Spinal cord (tissue), 9 donors: ENCODE measurements at regions not wholly inside any gene's neighbourhood (a gene's known extent, or its start where the extent isn't known, plus 50 kb on each side); places are given as distances from the start of the nearest gene placed in this dataset.

ENCODE experiments used
- DNase-seq, 6 donors: peaks; one replicate each; pipeline versions ENCODE4 v3.0.0 to v3.0.0-alpha.2; 2013 to 2015; ENCODE audit warnings: low spot score in 6 of 6, low read depth in 4 of 6
- H3K27ac ChIP-seq: one replicate; pipeline ENCODE4 v1.5.1; 2013; ENCODE audit warnings: low read depth, low read length, control low read depth
- H3K27me3 ChIP-seq: one replicate; pipeline ENCODE4 v1.6.1; 2013; ENCODE audit warnings: low read length; ENCODE audit not compliant: control insufficient read depth, insufficient read depth
- H3K36me3 ChIP-seq: one replicate; pipeline ENCODE4 v1.6.1; 2013; ENCODE audit warnings: low read length; ENCODE audit not compliant: control insufficient read depth, insufficient read depth
- H3K4me1 ChIP-seq: one replicate; pipeline ENCODE4 v1.6.1; 2013; ENCODE audit warnings: low read length; ENCODE audit not compliant: control insufficient read depth, insufficient read depth
- H3K4me3 ChIP-seq: one replicate; pipeline ENCODE4 v1.5.1; 2013; ENCODE audit warnings: low read depth, low read length, control low read depth
- H3K9me3 ChIP-seq: one replicate; pipeline ENCODE4 v1.6.1; 2013; ENCODE audit warnings: low read length; ENCODE audit not compliant: control insufficient read depth, insufficient read depth
- WGBS: methylation state at CpG from one replicate; pipeline ENCODE4 v1.1.5; 2013; ENCODE audit warnings: missing lambda C conversion rate; ENCODE audit not compliant: insufficient coverage; 5-methylcytosine and 5-hydroxymethylcytosine counted together
- donor health status: healthy.

- no peaks in the 10 kb centered on the region for H3K36me3 ChIP-seq
- no CpG with 5 or more reads among the region's 3 CpGs for WGBS
Observed at GRCh38 chr1:244264163-244264562, 187.5 kb downstream of the ADSS2 start.

GRCh38 chr1:244265507-244265906 is 186.2 kb downstream of the ADSS2 start:
- DNase-seq = no peak
- no peaks in the 10 kb centered on the region for H3K36me3 ChIP-seq
- no peak overlapping the region for H3K27ac ChIP-seq
- 100% methylated on average over 1 of the region's 2 CpGs for WGBS
- H3K4me1 ChIP-seq = no peaks in the 10 kb centered on the region
- H3K9me3 ChIP-seq = peaks cover 2% of the 10 kb centered on the region
- H3K4me3 ChIP-seq = no peak overlapping the region
- H3K27me3 ChIP-seq = no peaks in the 10 kb centered on the region

More at GRCh38 chr1:244264163-244264562, 187.5 kb downstream of the ADSS2 start:
- Histone ChIP-seq H3K27me3 (no peaks in the 10 kb centered on the region), H3K4me1 (no peaks in the 10 kb centered on the region), H3K9me3 (no peaks in the 10 kb centered on the region), H3K4me3 (no peak overlapping the region), H3K27ac (no peak overlapping the region)
- no peak for DNase-seq

GRCh38 chr1:244269169-244269568 is 182.5 kb downstream of the ADSS2 start:
- Histone ChIP-seq H3K27ac (no peak overlapping the region), H3K4me1 (peaks cover 10% of the 10 kb centered on the region), H3K36me3 (no peaks in the 10 kb centered on the region), H3K9me3 (peaks cover 2% of the 10 kb centered on the region), H3K4me3 (no peak overlapping the region), H3K27me3 (no peaks in the 10 kb centered on the region)
- WGBS = 89% methylated on average over 12 of the region's 15 CpGs
- DNase-seq = no peak

GRCh38 chr1:244271004-244271403 is 180.7 kb downstream of the ADSS2 start:
- Histone ChIP-seq H3K27ac (no peak overlapping the region), H3K9me3 (peaks cover 2% of the 10 kb centered on the region), H3K36me3 (no peaks in the 10 kb centered on the region), H3K4me1 (peaks cover 10% of the 10 kb centered on the region), H3K27me3 (no peaks in the 10 kb centered on the region), H3K4me3 (no peak overlapping the region)
- 89% methylated on average over 1 of the region's 3 CpGs for WGBS
- DNase-seq = no peak

GRCh38 chr1:244271691-244272308 is 179.9 kb downstream of the ADSS2 start:
- H3K4me3 ChIP-seq = no peak overlapping the region
- H3K27ac ChIP-seq = no peak overlapping the region
- peak in 2 of 6 donors; percentile 12 to 29 for DNase-seq
- H3K27me3 ChIP-seq = no peaks in the 10 kb centered on the region
- peaks cover 10% of the 10 kb centered on the region for H3K4me1 ChIP-seq
- 85% methylated on average over 7 of the region's 15 CpGs for WGBS
- no peaks in the 10 kb centered on the region for H3K36me3 ChIP-seq
- H3K9me3 ChIP-seq = peaks cover 2% of the 10 kb centered on the region

GRCh38 chr1:244272471-244273261 is 179.0 kb downstream of the ADSS2 start:
- H3K9me3 ChIP-seq = peaks cover 2% of the 10 kb centered on the region
- H3K27ac ChIP-seq = peak overlapping the region; percentile 43
- 40% methylated on average over 6 of the region's 9 CpGs for WGBS
- peaks cover 10% of the 10 kb centered on the region for H3K4me1 ChIP-seq
- DNase-seq = peak; percentile 72 to 96 (median 86)
- no peaks in the 10 kb centered on the region for H3K27me3 ChIP-seq
- H3K4me3 ChIP-seq = no peak overlapping the region
- H3K36me3 ChIP-seq = no peaks in the 10 kb centered on the region

GRCh38 chr1:244273262-244273844 is 178.4 kb downstream of the ADSS2 start:
- H3K4me3 ChIP-seq = no peak overlapping the region
- no peak for DNase-seq
- peaks cover 2% of the 10 kb centered on the region for H3K9me3 ChIP-seq
- H3K27me3 ChIP-seq = no peaks in the 10 kb centered on the region
- 78% methylated on average over 3 of the region's 8 CpGs for WGBS
- no peaks in the 10 kb centered on the region for H3K36me3 ChIP-seq
- no peak overlapping the region for H3K27ac ChIP-seq
- H3K4me1 ChIP-seq = peaks cover 10% of the 10 kb centered on the region

- Histone ChIP-seq H3K9me3 (peaks cover 2% of the 10 kb centered on the region), H3K4me1 (peaks cover 10% of the 10 kb centered on the region), H3K27me3 (no peaks in the 10 kb centered on the region), H3K27ac (no peak overlapping the region), H3K4me3 (no peak overlapping the region), H3K36me3 (no peaks in the 10 kb centered on the region)
- WGBS = 64% methylated on average over 11 of the region's 13 CpGs
- peak in 2 of 6 donors; percentile 44 to 45 for DNase-seq
Observed at GRCh38 chr1:244273845-244274619, 177.7 kb downstream of the ADSS2 start.

GRCh38 chr1:244276646-244277045 is 175.1 kb downstream of the ADSS2 start:
- H3K4me3 ChIP-seq = no peak overlapping the region
- no peaks in the 10 kb centered on the region for H3K9me3 ChIP-seq
- DNase-seq = no peak
- WGBS = 47% methylated on average over 2 of the region's 3 CpGs
- no peaks in the 10 kb centered on the region for H3K36me3 ChIP-seq
- peaks cover 10% of the 10 kb centered on the region for H3K4me1 ChIP-seq
- no peak overlapping the region for H3K27ac ChIP-seq
- no peaks in the 10 kb centered on the region for H3K27me3 ChIP-seq
